GM18867 (cell line): ENCODE measurements at regions not wholly inside any gene's neighbourhood (a gene's known extent, or its start where the extent isn't known, plus 50 kb on each side); places are given as distances from the start of the nearest gene placed in this dataset.
"Not testable (repeated sequence)": the region's sequence is repeated elsewhere in the genome, so short reads cannot be mapped to it uniquely, and the experiment has no call there.

Source experiments
- ATAC-seq: cut with Tn5 transposase; IDR thresholded peaks from one replicate; pipeline ENCODE4 v1.9.1; 2021; ENCODE audit warnings: mild to moderate bottlenecking, moderate library complexity; ENCODE audit not compliant: unreplicated experiment

DNA sequence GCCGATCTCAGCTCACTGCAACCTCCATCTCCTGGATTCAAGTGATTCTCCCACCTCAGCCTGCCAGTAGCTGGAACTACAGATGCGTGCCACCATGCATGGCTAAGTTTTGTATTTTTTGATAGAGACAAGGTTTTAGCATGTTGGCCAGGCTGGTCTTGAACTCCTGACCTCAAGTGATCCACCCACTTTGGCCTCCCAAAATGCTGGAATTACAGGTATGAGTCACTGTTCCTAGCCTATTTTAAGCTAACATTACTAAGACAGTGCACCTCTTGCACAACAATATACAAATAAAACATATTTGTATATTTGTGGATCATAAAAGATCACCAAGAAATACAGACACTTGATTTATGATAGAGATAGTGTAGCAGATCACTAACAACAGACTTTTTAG, 139.1 kb downstream of the DUSP10 start:
- ATAC-seq: no peak

DNA sequence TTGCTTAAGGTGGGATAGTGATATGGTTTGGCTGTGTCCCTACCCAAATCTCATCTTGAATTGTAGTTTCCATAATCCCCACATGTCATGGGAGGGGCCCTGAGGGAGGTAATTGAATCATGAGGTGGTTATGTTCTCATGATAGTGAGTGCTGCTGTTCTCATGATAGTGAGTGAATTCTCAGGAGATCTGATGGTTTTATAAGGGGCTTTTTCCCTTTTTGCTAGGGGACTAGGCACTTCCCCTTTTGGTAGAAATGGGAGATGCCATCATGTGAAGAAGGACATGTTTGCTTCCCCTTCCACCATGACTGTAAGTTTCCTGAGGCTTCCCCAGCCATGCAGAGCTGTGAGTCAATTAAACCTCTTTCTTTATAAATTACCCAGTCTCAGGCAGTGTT, 137.5 kb downstream of the DUSP10 start:
- not testable (repeated sequence) for ATAC-seq

DNA sequence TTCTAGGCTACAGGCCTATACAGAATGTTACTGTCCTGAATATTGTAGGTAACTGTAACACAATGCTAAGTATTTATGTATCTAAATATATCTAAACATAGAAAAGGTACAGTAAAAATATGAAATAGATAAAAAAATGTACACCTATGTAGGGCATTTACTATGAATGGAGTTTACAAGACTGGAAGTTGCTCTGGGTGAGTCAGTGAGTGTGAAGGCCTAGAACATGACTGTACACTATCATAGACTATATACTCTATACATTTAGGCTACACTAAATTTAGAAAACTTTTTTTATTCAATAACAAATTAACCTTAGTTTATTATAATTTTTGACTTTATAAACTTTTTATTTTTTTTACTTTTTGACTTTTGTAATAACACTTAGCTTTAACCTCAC, 136.9 kb downstream of the DUSP10 start:
- no peak for ATAC-seq

DNA sequence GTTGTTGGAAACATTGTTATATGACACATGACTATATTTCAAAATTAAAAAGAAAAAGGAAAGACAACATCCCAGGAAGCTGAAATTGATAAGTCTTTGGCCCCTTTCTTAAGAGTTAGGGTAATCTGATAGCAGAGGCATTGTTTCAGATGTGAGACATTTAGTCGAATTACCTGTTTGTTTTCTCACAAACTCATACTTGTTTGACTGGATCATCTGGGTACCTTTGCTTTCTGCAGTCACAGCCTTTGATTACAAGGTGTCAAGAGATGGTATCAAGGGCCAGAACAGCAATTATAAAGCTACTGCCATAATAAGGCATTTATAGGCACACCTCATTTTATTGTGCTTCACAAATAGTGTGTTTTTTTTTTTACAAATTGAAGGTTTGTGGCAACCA, 136.3 kb downstream of the DUSP10 start:
- ATAC-seq: no peak

DNA sequence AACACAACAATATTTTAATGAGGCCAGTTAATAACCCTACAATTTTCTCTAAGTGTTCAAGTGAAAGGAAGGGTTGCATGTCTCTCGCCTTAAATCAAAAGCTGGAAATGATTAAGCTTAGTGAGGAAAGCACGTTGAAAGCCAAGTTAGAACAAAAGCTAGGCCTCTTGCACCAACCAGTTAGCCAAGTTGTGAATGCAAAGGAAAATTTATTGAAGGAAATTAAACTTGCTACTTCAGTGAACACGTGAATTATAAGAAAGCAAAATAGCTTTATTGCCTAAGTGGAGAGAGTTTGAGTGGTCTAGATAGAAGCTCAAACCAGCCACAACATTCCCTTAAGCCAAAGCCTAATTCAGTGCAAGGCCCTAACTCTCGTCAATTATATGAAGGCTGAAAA, 135.6 kb downstream of the DUSP10 start:
- no peak for ATAC-seq

DNA sequence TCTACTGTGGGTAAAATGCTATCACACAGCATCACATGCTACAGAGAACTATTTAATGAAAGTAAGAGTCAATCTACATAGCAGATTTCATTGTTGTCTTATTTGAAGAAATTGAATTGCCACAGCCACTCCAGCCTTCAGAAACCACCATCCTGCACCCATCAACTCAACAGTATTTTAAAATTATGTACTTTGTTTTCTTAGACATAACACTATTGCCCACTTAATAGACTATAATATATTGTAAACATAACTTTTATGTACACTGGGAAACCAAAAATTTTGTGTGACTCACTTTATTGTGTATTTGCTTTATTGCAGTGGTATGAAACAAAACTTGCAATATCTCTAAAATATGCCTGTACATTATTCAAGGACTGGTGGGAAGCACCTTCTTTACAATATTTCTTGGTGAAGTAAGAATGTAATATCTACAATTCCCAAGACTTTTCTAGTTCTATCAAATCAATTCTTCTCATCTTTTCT, 133.0 kb downstream of the DUSP10 start:
- no peak for ATAC-seq

DNA sequence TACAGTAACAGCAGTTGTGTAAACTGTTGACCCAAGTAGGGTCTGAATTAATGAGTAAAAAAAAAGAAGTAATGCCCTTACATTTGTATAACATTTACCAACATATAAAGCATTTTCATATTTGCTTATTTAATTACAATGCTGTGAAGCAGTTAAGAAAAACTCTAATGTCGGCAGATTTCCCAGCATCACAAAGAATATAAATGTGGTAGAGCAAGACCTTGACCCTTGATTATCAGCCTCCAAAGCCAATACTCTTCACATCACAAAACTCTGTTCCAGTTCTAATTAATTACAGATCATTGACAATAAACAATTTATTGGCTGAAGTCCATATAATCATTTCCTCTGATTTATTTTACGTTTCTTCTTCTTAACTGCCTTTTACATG, 130.2 kb downstream of the DUSP10 start:
- no peak for ATAC-seq

DNA sequence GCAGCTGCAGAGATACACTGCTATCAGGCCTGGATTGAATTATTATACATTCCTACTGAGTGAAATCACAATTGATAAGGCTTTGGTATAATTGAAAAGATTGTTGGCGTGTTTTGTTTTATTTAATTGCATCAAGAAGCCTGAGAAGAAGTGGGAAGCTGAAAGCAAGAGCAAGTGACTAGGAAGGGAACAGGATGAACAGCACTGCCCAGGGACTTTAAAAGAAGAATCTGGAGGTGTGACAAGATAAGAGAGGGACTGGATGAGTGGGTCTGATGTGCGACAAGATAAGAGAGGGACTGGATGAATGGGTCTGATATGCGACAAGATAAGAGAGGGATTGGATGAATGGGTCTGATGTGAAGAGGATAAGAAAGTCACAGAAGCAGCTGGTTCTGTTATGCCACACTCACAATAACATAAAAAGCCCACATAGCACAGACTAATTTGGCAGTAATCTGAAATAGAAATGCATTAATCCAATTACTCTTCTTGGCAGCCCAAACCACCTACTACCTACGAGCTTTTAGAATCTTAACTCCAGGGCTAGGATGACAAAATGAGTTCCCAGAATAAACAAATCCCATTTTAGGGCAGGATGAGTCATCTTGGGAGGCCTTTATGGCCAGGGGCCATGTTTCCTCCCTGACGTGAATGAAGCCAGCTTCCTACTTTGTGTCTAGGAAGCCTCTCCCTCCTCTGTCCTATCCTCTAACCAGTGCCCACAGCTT, 129.7 kb downstream of the DUSP10 start:
- no peak for ATAC-seq

DNA sequence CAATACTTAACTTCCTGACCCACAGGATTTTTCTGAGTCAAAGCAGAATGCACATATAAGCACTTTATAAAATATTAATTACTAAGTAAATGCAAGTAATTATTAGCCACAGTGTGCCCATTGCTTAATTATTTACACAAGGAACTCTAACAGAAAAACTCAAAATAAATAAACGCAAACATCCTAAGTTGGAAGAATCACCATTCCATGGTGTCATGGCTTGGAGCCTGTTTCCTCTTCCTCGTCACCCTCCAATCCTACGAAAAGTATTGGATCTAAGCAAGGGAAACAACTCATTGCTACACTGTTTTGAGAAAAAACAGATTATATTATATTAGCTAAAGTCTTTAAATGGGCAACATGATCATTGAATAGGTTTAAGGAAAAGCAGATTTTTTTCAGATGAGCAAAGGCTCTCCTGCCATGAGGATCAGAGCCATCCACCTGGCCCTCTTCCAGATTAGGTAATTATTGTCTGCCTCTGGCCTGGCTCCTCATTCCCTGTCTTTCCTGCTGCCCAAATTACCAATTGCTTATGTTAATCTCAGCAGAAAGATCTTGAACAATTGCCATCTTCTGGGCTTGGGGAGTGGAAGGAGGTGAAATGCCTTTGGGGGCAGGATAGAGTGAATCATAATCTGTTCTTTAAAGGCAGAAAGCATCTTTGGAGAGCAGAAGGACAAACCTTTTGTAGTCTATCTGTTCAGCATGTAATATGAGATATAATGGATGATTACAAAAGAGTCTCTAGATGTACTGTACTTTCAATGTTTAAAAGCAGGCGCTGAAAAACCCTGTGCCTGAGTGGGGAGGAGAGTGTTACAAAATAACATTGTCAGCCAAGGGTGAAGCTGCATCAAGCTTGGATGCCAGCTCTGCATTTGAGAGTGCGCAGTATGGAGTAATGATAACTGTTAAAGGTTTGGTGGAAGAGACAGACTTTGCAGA, 121.2 kb downstream of the DUSP10 start:
- ATAC-seq: no peak

DNA sequence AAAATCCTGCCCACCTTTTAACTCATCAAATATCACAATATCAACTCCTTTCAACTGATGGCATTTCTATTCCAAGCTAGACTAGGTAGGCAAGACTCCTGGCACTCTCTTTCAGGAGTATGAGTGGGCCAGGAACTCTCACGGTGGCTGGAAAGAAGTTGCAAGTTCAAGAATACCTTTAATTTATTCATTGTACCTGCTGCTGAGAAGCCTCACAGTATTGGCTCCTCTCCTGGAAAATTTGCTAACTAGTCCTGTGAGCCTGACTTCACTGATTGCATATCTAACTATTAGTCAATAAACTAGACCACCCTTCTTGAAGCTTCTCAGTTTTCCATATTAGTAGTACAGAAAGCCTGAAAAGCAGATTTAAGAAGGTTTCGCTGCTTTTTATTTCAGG, 120.2 kb downstream of the DUSP10 start:
- ATAC-seq: no peak

DNA sequence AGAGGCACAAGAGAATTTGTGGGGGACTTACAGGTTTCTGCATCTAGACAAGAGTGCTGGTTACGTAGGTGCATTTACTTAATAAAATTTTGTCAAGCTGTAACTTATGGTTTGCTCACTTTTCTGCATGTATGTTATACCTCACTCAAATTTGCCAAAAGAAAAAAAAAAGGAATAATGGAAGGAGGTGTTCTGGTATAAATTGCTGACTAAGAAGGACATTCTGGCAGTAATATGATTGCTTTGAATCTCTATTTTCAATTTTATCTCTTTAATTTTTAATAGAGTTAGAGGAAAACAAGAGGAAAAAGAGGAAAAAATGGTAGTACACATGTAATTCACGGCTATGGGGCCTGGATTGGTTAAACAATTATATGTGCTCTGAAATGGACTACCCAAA, 119.5 kb downstream of the DUSP10 start:
- no peak for ATAC-seq

DNA sequence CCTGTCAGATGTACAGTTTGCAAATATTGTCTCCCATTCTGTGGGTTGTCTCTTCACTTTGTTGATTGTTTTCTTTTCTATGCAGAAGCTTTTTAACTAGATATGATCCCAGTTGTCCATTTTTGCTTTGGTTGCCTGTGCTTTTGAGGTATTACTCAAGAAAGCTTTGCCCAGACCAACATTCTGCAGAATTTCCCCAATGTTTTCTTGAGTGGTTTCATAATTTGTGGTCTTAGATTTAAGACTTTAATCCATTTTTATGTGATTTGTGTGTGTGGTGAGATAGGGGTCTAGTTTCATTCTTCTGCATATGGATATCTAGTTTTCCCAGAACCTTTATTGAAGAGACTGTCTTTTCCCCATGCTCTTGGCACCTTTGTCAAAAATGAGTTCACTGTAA, 116.9 kb downstream of the DUSP10 start:
- ATAC-seq: no peak

DNA sequence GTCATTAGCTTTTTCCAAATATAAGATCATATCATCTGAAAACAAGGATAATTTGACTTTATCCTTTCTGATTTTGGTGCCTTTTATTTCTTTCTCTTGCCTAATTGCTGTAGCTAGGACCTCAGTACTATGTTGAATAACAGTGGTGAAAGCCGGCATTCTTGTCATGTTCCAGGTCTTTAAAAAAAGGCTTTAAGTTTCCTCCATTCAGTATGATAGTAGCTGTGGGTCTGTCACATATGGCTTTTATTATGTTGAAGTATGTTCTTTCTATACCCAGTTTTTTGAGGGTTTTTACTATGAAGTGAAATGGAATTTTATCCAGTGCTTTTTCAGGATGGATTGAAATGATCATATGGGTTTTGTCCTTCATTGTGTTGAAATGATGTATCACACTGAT, 115.8 kb downstream of the DUSP10 start:
- ATAC-seq: no peak

DNA sequence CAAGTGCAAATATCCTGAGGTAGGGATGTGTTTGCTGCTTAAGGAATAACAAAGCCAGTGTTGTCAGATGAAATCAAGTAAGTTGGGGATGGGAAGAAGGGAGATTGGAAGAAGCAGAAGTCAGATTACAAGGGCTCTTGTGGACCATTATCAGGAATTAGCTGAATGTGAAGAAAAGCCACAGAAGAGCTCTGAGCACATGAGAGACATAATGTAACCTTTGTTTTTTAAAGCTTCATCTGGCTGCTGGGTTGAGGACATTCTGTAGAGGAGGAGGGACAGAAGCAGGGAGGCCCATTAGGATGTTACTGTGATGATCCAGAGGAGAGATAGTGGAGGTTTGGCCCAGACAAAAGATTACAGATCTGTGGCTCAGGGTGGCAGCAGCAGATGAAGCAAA, 111.7 kb downstream of the DUSP10 start:
- ATAC-seq: no peak

DNA sequence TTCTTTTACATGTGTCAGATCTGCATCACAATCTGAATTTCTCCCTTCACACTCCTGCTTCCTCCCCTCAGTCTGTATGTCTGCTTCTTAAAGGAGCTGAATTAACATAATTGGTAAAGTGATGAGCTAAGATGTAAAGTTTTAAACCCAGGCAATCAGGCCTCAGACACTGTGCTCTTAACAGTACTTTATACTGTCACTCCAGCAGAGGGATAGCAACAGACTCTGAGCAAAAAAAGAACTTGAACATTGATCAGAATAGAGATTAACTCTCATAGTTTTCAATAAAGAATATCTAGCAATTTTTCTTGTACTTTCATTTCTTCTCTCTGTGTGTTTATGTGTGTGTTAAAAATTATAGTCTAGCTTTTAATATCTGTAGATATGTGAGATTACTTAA, 110.3 kb downstream of the DUSP10 start:
- no peak for ATAC-seq

DNA sequence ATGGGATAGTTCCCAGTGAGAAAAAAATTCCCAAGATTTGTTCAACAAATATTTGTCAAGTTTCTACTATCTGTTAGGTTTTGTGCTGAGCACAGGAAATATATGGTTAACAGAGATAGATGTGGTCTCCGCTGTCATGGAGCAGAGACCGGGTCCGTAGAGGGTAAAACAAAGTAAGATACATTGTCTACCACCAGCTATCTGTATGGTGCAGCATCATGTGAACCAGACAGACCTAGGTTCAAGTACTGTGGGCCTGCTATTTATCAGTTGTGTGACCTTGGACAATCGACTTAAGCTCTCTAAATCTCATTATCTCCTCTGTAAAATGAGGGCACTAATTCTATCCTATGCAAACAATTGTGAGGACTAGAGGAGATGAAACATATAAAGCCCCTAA, 109.8 kb downstream of the DUSP10 start:
- ATAC-seq: no peak

DNA sequence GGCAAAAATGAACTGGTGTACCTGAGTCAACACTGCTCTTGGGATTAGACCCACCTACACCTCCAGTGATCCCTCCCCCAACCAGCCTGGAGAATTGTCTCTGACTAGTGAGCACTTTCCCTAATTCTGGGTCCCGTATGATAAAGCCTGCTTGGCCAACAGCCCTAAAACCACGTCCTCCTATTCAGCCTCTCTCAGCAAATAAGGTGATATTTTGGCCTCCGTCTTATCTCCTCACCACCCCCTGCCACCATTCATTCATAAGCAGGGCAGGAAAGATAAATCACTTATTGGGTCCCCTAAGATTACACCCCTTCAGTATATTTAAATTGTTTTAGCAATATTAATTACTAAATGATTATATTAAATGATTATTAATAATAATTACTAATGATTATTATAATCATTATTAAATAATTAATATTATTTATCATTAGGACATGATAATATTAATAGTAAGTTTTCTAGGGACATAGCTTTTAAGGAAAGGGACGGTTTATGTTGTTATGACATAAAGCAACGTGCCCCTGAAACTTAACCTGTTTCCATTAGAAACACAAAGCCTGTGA, 108.0 kb downstream of the DUSP10 start:
- ATAC-seq: no peak

DNA sequence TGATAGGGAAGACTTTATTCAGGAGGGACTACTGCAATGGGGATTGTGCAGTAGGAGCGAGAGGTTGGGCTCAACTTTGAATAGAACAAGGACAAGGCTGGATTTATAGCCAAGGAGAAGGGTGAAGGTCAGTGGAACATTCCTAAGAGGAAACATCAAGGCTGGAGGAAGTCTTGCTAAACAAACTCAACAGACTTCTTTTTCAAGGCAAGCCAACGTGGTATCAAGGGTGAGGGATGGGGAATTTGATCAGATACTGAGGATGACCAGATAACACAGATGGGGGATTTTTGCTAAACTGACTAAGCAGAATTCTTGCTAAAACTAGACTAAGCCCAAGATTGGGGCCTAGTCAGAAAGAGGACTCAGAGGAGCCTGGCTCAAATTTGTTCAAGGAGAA, 107.3 kb downstream of the DUSP10 start:
- ATAC-seq: no peak

DNA sequence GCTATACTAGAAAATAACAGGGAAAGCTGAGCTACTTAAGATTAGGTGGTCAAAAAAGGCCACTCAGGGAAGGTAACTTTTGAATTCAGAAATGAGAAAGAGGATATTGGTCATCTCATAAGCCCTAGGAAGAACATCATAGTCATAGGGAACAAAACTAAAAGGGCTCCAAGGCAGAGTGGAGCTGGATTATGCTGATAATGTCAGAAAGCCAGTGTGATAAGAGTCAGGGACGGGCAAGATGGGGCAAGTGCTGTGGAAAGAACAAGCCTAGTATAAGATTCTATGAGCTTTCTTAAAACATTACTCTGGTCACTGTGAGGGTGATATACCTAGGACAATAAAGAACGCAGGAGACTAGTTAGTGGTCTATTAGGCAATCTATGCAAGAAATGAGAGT, 106.6 kb downstream of the DUSP10 start:
- ATAC-seq: no peak

DNA sequence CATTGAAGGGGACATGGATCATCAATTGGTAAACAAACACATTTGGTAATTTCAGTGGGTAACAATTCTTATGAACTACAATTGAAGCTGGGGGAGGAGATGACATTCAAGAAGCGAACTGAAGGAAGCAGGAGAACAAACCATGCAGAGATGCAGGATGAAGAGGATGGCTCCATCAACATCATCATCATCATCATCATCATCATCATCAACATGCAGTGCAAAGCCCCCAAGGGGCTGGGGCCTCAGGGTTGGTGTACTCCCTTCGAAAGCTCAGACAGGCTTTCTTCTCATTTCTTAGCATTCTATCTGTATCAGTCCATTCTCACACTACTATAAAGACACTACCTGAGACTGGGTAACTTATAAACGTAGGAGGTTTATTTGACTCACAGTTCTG, 105.8 kb downstream of the DUSP10 start:
- no peak for ATAC-seq

DNA sequence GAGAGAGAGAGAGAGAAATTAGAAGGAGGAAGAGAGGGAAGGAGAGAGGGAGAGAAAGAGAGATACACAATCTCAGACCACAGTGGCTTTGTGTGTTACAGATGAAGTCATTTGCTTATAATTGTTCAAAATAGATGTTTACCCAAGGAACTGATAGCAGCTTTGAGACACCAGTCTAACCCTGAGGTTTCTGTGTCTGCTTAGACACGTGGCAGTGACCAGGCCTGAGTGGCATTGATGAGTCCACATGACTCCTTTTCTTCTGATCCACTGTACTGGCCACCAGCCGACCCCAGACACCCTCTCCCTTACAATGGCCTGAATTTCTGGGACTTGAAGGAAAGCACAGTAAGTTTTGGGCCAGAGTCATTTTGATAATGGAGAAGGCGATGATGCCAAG, 104.9 kb downstream of the DUSP10 start:
- no peak for ATAC-seq

DNA sequence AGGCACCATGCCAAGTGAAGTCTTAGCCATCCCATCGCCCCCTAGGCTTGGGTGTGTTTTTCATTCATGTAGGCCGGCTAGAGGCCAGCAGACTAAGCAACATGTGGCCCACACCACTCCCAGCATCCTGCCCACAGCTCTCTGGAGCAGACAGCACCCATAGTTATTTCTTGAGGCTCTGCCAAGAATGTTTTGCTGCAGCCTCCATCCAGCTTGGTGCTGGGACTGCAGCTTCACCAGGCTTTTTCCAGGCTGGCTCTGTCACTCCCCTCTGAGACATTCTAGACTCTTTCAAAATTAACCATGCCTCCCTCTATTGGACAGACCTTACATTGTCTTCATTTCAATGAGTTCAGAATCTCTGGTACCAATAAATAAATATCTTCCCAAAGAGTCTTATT, 104.2 kb downstream of the DUSP10 start:
- ATAC-seq: no peak
